GM19239 (cell line): ENCODE measurements at regions not wholly inside any gene's neighbourhood (a gene's known extent, or its start where the extent isn't known, plus 50 kb on each side); places are given as distances from the start of the nearest gene placed in this dataset.

ENCODE experiments used
- DNase-seq: peaks from one replicate; pipeline ENCODE4 v3.0.0; 2011; ENCODE audit warnings: low spot score; ENCODE audit not compliant: insufficient read length
- FAIRE-seq: peaks from 2 replicates; lab custom pipeline; 2011; peaks lifted over from hg19 to GRCh38; lab: Jason Lieb, UNC

DNA sequence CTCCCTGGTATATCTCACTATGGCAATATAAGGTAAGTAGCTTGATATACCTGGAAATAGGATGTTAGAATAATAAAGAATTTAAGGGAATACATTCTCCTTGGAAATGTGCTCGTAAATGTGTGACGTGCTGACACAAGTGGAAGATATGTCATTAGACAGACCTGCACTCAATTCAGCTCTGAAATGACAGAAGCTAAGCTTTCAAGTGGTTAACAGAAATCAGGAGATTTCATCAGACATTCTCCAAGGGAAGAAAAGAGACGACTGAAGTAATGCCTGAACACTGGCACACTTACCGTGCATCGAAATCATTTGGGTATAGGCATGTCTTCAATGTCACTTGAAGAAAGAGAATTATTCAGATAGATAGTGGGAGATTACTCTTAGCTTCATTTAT is 933.3 kb upstream of the CTNND2 start:
- DNase-seq (no peak), FAIRE-seq (no peak)

DNA sequence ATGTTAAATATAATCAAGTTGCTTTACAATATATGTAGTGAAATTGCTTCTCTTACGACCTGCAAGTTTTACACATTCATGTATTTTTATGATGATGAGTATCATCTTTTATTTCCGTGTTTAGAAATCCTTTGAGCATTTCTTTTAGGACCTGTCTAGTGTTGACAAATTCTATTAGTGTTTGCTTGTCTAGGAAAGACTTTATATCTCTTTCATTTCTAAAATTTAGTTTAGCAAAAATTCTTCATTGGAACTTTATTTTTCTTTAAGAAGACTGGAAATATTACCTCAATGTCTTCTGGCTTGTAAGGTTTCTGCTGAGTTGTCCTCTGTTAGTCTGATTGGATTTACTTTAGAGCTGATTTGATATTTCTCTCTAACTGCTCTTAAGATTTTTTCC is 920.9 kb upstream of the CTNND2 start:
- DNase-seq (no peak), FAIRE-seq (no peak)

- FAIRE-seq: no peak
- DNase-seq: no peak
Observed at GRCh38 chr5:12805165-12805698, 901.0 kb upstream of the CTNND2 start.

DNA sequence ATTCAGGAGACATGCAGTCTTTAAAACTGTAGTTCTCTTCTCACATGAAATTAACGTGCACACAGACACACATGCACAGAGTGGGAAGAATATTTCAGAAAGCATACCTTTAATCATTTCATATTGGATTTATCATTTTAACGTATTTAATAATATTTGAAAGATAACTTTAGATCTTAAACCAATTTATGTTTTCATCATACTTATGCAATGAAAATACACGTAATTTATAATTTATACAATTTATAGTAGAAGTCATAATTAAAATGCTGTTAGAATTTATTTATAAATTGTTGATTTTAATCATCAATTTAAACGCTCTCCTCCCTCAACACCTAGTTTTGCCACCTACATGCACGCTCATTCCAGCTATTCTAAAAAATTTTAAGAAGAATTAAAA is 894.9 kb upstream of the CTNND2 start:
- no peak for DNase-seq

GRCh38 chr5:12795333-12795663 is 891.1 kb upstream of the CTNND2 start:
- FAIRE-seq (no peak), DNase-seq (no peak)

More for the DNA sequence above, 894.9 kb upstream of the CTNND2 start:
- no peak for FAIRE-seq

DNA sequence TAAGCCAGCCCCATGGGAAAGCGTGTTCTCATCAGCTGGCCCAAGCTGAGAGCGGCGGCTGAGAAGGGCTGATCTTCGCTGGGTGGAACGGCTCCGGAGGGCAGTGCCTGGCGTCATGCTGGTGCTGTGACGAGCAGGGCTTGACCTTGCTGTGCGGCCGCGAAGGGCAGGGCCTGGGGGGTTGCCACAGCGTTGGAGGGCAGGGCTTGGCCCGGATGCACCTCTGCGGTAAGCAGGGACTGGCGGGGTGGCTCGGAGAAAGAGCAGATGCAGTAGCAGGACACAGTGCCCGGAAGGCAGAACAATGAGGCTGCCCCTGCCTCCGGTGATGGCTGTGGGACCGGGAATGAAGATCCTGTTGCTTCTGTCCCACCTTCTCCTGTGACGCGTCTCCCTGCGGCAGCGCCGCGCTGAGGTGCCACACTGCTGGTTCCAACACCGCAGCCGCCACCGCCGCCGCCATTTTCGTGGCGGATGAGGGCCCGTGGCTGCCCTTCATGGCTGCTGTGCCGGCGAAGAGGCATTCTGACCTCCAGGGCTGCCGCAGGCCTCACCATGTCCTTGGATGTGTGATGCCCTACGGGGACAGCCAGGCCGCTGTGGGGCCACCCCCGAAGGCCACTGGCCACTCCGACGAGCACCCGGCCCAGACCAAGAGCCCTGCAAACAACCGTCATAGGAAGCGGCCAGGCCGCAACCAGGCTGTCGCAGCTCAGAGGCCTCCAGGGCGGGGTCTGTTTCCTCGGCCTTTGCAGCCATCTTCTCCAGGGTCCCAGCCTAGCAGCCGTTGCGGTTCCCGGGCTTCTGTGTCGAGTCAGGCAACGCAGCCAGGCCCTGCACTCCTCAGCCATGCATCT is 890.5 kb upstream of the CTNND2 start:
- DNase-seq: no peak
- no peak for FAIRE-seq

DNA sequence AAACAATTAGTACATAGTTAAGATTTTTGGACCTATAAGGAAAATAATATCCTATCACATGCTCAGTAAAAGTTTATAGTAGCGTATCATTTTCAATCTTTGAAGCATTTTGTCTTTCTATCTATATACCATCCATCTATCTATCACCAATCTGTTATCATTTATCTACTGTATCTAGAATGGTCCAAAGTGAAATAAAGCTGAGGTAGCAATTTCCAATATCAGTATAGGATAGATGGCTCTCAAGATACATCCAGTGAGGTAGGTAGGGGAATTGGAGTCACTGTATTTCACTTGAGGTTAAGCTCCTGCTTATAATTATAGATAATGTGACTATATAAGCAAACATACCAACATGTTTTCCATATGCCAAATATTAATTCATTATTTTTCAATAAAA is 889.1 kb upstream of the CTNND2 start:
- no peak for FAIRE-seq
- DNase-seq: no peak

GRCh38 chr5:12780536-12780935 is 876.3 kb upstream of the CTNND2 start:
- DNase-seq: no peak
- FAIRE-seq: no peak

- DNase-seq (no peak), FAIRE-seq (no peak)
Observed at GRCh38 chr5:12777342-12777741, 873.1 kb upstream of the CTNND2 start.

DNA sequence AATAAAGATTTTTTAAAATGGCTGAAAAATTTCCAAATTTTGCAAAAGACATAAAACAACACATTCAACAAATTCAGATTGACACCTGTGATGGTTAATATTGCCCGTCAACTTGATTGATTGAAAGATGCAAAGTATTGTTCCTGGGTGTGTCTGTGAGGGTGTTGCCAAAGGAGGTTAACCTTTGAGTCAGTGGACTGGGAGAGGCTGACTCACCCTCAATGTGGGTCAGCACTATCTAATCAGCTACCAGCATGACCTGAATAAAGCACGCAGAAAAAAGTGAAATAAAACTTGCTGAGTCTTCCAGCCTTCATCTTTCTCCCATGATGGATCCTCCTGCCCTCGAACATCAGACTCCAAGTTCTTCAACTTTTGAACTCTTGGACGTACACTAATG is 868.0 kb upstream of the CTNND2 start:
- DNase-seq: no peak
- FAIRE-seq: no peak

DNA sequence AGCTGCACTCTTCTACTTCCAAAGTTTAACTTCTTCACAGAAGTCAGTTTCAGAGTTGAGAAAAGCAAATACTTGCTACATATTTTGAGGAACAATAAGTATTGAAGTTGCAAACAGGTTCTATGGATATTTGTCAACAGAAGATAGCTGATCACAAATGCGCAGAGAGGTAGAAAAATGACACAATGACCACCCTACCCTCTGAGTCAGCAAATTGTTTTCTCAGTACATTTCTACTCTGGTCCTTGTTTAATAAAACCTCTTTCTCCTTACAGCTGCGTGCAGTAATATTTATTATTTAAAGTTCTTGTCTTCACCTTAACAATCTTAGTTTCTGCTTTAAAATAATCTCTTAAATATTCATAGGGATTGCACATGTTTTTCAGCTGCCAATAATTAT is 855.1 kb upstream of the CTNND2 start:
- DNase-seq (no peak), FAIRE-seq (no peak)

DNA sequence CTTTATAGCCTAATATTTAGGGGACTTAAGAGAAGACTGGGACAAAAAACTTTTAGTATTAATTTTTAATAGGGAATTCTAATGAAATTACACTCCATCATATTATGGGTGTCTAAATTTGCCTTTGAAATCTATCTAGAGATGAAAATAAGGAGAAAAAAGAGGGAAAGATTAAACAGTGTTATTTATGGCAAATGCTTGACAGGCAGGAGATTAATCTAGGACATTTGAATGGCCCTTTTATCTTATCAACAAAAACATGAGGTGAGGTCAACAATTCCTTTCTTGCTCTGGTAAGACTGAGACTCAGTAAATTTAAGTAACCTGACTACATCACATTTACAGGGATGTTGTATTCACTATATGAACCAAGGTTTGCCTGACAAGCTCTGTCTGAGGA is 852.8 kb upstream of the CTNND2 start:
- DNase-seq (no peak), FAIRE-seq (no peak)

- DNase-seq (no peak), FAIRE-seq (no peak)
Observed at GRCh38 chr5:12745537-12745936, 841.3 kb upstream of the CTNND2 start.

DNA sequence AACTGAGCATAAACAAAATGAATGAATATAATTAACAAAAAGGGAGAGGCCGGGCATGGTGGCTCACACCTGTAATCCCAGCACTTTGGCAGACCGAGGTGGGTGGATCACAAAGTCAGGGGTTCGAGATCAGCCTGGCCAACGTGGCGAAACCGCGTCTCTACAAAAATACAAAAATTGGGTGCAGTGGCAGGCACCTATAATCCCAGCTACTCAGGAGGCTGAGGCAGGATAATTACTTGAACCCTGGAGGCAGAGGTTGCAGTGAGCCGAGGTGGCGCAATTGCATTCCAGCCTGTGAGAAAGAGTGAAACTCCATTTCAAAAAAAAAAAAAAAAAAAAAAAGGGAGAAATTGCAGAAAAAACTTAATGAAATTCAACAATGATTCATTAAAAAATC is 839.3 kb upstream of the CTNND2 start:
- FAIRE-seq (no peak), DNase-seq (no peak)

DNA sequence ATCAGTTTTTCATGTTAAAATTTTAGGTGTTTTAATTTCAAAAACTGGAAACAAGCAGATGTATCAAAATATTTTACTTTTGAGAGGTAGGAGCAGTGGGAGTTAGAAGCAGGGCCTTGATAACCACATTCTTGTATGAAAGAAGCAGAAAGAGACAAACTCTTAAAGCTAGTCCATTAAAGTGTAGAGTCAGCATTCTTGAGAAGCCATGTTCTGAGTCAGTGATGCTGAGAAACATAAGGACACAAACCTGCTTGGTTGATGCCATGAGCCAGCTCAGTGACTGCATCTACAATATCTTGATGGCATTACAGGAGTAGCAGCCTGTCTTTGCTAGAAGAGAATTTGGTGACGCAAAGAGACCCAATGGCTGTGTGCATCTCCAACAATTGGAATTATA is 826.1 kb upstream of the CTNND2 start:
- FAIRE-seq (no peak), DNase-seq (no peak)

GRCh38 chr5:12716664-12717063 is 812.4 kb upstream of the CTNND2 start:
- no peak for DNase-seq
- FAIRE-seq: no peak

GRCh38 chr5:12707560-12707959 is 803.3 kb upstream of the CTNND2 start:
- DNase-seq: no peak
- FAIRE-seq: no peak

DNA sequence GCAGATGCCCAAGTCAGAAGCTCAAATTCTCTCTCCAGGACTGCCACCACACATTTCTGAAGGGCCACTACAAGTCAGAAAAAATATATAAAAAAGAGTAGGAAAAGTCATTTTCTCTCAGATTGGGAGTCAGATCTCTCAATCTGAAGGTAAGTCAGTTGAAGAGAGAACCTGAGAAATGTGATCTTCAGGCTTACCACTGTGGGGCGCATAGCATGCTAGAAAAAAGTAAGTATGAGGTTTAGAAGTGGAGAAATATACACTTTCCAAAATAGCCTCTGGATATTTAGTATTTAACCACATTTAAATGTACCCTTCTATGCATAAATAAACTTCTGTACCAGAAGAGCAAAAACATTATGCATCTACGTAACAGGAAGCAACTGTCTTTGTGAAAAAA is 800.7 kb upstream of the CTNND2 start:
- DNase-seq (no peak), FAIRE-seq (no peak)

DNA sequence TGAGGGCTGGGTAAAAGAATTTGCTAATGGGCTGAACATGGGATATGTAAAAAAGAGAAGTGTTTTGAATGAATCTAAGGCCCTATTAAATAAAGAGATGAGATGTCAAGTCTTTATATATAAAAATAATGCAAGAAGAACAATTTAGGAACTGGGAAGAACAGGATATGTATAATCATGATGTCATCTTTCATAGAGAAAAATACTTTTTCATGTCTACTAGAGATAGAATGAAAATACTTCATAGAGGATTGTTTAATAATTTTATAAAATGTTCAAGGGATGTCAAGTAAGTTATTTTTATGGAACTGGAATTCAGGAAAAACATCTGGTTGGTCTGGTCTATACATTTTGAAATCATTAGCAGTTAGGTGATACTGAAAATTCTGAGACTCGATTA is 799.0 kb upstream of the CTNND2 start:
- FAIRE-seq (no peak), DNase-seq (no peak)

- FAIRE-seq (no peak), DNase-seq (no peak)
Observed at GRCh38 chr5:12695651-12696050, 791.4 kb upstream of the CTNND2 start.

DNA sequence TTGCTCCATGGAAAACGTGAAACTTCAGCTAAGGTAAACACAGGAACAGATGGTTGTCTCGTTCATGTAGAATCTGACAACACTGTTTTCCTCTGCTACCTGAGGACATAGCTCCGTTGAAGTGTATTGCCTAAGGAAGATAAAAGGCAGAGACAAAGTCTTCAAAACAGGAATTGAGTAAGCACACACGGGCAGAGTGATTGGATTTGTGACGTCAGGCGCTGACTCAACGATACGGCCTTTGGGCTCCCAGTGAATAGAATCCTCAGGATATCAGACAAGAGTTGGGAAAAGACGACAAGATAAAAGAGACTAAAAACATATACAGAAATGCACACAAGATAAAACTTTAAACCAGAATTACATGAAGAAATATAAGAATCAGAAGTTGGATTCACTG is 787.1 kb upstream of the CTNND2 start:
- DNase-seq (no peak), FAIRE-seq (no peak)

- no peak for FAIRE-seq
- no peak for DNase-seq
Observed at GRCh38 chr5:12690361-12690760, 786.1 kb upstream of the CTNND2 start.
